KG1 (cell line): ENCODE measurements at regions not wholly inside any gene's neighbourhood (a gene's known extent, or its start where the extent isn't known, plus 50 kb on each side); places are given as distances from the start of the nearest gene placed in this dataset.
"Not testable (repeated sequence)": the region's sequence is repeated elsewhere in the genome, so short reads cannot be mapped to it uniquely, and the experiment has no call there.

Source experiments
- DNase-seq: peaks from one replicate; lab custom pipeline; 2025; lab: John Stamatoyannopoulos, UW

GRCh38 chr12:127101076-127101475 is 1165.9 kb upstream of the TMEM132C start:
- no peak for DNase-seq

- no peak for DNase-seq
Observed at GRCh38 chr12:127106041-127106440, 1160.9 kb upstream of the TMEM132C start.

- no peak for DNase-seq
Observed at GRCh38 chr12:127106697-127107096, 1160.3 kb upstream of the TMEM132C start.

GRCh38 chr12:127107744-127108143 is 1159.2 kb upstream of the TMEM132C start:
- DNase-seq: no peak

GRCh38 chr12:127108360-127109215 is 1158.4 kb upstream of the TMEM132C start:
- DNase-seq: peak; percentile 29

DNA sequence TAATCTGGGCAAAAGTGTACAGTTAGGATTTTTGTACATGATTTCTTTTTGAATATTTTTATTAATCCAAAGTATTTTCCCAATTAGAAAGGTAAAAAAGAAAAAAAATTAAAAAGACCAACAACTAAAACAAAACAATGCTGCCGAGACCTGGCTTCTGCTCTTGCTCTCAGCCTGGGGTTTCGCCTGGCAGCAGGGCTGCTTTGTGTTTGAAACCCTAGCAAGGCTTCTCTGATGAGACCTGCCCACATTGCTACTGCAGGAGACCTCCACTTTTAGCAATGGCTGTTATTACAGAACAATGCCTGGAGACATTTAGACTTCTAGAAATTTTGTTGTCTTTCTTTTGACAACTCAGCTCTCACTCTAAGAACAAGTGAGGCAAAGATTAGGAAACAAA is 1153.0 kb upstream of the TMEM132C start:
- DNase-seq: no peak

- no peak for DNase-seq
Observed at GRCh38 chr12:127115468-127116035, 1151.4 kb upstream of the TMEM132C start.

- no peak for DNase-seq
Observed at GRCh38 chr12:127118251-127118650, 1148.7 kb upstream of the TMEM132C start.

GRCh38 chr12:127119600-127120140 is 1147.3 kb upstream of the TMEM132C start:
- no peak for DNase-seq

- no peak for DNase-seq
Observed at GRCh38 chr12:127120851-127121250, 1146.1 kb upstream of the TMEM132C start.

DNA sequence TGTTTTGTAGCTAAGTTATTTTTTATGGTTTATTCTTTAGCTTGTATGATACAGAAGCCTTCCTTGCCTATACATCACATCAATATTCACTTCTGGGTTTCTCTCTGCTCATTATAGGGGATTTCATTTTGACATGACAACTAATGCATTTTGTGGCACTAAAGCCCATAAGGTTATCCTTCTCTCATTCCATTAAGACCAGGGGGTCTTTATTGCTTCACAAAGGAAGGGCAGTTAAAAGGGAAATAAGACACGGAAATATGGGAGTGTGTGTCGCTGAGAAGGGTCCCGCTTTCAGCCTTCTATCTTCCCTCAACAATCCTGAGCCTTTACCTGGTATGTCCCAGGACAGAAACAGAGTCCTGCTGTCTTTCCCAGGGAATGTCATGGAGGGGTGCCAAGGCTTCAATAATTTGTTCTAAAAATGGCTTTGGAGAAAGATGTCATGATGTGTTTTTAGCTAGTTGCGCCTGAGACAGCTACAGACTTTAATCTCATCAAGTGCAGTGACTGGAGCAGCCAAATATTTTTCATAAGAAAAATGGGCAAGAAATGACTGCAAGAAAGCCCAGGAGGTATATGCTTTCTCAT is 1145.4 kb upstream of the TMEM132C start:
- no peak for DNase-seq

DNA sequence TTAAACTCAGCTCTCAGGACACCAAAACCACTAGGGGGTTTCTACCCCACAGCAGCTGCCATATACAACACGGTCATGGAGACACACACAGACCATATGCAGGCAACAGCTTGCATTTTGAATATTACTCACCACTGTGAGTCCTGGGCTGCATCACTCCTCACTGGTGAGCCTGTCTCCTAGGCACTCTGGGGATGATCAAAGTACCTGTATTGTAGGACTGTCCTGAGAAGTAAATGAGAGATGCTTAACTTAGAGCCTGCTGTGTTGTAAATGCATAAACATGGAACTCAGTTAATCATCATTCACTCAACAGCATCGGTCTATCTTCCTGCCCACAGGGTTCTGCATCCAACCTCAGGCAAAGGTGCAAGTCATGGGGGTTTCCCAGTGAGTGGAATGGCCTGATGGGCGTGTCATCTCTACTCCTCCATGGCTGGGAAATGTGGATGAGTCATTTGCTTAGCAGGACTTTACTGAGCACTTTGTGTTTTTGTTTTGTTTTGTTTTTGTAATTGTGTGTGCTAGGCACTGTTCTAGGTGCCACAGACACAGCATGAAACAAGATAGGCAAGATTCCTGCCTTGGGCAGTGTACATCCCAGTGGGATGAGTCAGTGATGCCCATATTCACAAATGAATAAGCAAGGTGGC is 1141.2 kb upstream of the TMEM132C start:
- no peak for DNase-seq

DNA sequence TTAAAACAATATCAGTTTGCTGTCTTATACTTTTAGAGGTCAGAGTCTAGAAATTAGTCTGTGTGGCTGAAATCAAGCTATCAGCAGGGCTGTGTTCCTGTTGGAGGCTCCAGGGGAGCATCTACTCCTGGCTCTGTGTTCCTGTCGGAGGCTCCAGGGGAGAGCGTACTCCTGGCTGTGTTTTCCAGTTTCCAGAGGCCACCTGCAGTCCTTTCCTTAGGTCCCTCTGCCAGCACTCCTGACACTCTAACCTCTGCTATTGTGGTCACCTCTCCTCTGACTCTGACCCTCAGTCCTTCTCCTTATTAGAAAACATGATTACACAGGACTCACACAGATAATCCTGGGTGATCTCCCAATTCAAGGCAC is 1140.7 kb upstream of the TMEM132C start:
- no peak for DNase-seq

- no peak for DNase-seq
Observed at GRCh38 chr12:127127897-127128296, 1139.1 kb upstream of the TMEM132C start.

DNA sequence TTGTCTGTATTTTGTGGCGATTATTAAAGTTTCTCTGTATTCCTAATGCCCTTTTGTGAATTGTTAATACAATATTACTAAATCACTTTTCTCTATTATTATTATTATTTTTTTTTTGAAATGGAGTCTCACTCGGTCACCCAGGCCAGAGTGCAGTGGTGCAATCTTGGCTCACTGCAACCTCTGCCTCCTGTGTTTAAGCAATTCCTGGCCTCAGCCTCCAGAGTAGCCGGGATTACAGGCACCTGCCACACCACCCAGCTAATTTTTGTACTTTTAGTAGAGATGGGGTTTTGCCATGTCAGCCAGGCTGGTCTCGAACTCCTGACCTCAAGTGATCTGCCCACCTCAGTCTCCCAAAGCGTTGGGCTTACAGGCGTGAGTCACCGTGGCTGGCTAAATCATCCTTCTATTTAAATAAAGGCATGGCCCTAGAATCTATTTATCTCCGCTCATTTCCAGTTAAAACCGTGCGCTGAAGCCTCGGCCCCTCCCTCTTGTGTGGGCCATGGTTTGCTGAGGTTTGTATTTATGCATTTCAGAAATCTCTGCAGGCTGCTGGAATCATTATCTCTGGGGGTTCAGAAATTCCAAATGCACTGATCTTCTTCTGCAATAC is 1136.4 kb upstream of the TMEM132C start:
- DNase-seq: no peak

DNA sequence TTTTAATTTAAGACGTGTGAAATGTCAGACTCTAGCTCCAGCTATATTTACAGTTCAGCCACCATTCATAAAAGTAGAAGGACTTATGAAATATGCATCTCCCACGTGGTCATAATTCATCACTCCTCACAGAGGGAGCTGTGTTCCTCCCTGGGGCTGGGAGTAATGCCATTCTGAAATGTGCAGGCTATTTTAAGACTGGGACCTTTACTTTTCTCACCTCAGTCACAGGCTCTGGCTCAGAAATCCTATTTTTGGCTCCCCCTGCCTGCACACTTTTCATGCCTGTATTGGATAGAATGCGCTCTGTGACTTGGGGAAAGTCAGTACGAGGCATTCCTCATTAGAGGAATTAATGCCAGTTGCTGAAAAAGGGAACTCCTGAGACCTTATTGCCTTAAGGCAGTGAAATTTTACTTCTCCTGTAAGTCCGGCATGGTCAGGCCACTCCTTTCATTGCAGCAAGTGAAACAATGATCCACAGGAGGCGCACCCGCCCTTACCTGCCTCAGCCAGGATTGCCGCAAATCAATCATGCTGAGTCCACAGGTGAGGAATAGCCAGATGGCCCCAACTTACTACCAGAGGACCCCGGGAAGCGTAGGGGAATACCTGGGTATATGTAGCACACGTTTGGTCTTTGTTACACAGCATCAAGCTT is 1133.2 kb upstream of the TMEM132C start:
- DNase-seq: no peak

DNA sequence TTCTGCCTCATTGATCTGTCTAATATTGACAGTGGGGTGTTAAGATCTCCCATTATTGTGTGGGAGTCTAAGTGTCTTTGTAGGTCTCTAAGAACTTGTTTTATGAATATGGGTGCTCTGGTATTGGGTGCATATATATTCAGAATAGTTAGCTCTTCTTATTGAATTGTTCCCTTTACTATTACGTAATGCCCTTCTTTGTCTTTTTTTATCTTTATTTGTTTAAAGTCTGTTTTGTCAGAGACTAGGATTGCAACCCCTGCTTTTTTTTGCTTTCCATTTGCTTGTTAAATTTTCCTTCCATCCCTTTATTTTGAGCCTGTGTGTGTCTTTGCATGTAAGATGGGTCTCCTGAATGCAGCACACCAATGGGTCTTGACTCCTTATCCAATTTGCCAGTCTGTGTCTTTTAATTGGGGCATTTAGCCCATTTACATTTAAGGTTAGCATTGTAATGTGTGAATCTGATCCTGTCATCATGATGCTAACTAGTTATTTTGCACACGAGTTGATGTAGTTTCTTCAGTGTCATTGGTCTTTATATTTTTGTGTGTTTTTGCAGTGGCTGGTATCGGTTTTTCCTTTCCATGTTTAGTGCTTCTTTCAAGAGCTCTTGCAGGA is 1126.0 kb upstream of the TMEM132C start:
- DNase-seq: not testable (repeated sequence)

- no peak for DNase-seq
Observed at GRCh38 chr12:127143020-127143419, 1124.0 kb upstream of the TMEM132C start.

DNA sequence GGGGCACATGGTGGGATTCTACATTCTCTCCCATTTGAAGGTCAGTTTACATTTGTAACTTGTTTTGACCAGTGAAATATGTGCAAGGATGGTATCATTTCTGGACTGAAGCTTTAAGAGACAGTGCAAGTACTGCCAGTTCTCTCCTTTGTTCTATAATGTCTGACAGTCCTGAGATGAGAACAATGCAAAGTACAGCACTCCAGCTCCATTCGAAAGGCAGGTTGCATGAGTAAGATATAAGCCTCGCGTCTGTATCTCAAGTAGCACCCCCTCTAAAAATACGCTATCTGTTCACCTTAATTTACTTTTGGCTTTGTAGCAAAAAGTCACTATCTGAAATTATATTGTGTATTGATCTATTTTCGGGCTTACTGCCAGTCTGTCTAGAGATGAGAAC is 1122.2 kb upstream of the TMEM132C start:
- DNase-seq: no peak

GRCh38 chr12:127145241-127145928 is 1121.6 kb upstream of the TMEM132C start:
- DNase-seq: no peak
